HG03442 (cell line): ENCODE measurements at regions not wholly inside any gene's neighbourhood (a gene's known extent, or its start where the extent isn't known, plus 50 kb on each side); places are given as distances from the start of the nearest gene placed in this dataset.

Source experiments
- ATAC-seq: cut with Tn5 transposase; IDR thresholded peaks from one replicate; pipeline ENCODE4 v1.9.1; 2021; ENCODE audit warnings: mild to moderate bottlenecking, moderate library complexity; ENCODE audit not compliant: unreplicated experiment

GRCh38 chr2:19846567-19846966 lies 55.2 kb downstream of the TTC32 start:
- no peak for ATAC-seq

GRCh38 chr2:19846030-19846429 lies 55.8 kb downstream of the TTC32 start:
- no peak for ATAC-seq

- ATAC-seq: no peak
These were observed 56.4 kb downstream of the TTC32 start for GRCh38 chr2:19845323-19845920.

GRCh38 chr2:19844750-19845149 lies 57.0 kb downstream of the TTC32 start:
- ATAC-seq: no peak

- no peak for ATAC-seq
These were observed 57.7 kb downstream of the TTC32 start for GRCh38 chr2:19843992-19844515.

GRCh38 chr2:19841918-19842693 lies 59.7 kb downstream of the TTC32 start:
- no peak for ATAC-seq

GRCh38 chr2:19839438-19839837 lies 62.3 kb downstream of the TTC32 start:
- ATAC-seq: no peak

GRCh38 chr2:19838616-19839015 lies 63.2 kb downstream of the TTC32 start:
- no peak for ATAC-seq

- no peak for ATAC-seq
These were observed 64.5 kb downstream of the TTC32 start for GRCh38 chr2:19837235-19837766.

GRCh38 chr2:19835781-19836281 lies 66.0 kb downstream of the TTC32 start:
- no peak for ATAC-seq

GRCh38 chr2:19833978-19834377 lies 67.8 kb downstream of the TTC32 start:
- no peak for ATAC-seq

GRCh38 chr2:19829672-19830071 lies 72.1 kb downstream of the TTC32 start:
- ATAC-seq: no peak

- no peak for ATAC-seq
These were observed 74.9 kb downstream of the TTC32 start for GRCh38 chr2:19826874-19827273.

GRCh38 chr2:19823507-19823906 lies 78.3 kb downstream of the TTC32 start:
- ATAC-seq: no peak

GRCh38 chr2:19819097-19820065 lies 82.4 kb downstream of the TTC32 start:
- ATAC-seq: no peak

GRCh38 chr2:19818543-19818942 lies 83.2 kb downstream of the TTC32 start:
- no peak for ATAC-seq

GRCh38 chr2:19818039-19818438 lies 83.7 kb downstream of the TTC32 start:
- no peak for ATAC-seq

- no peak for ATAC-seq
These were observed 86.0 kb downstream of the TTC32 start for GRCh38 chr2:19815746-19816145.

GRCh38 chr2:19812166-19812565 lies 89.6 kb downstream of the TTC32 start:
- ATAC-seq: no peak

GRCh38 chr2:19811186-19811585 lies 90.6 kb downstream of the TTC32 start:
- no peak for ATAC-seq

- peak; percentile 12 for ATAC-seq
These were observed 91.1 kb downstream of the TTC32 start for GRCh38 chr2:19810637-19811036.
